ENCODE measurements at regions not wholly inside any gene's neighbourhood (a gene's known extent, or its start where the extent isn't known, plus 50 kb on each side); places are given as distances from the start of the nearest gene placed in this dataset.
"Not testable (repeated sequence)": the region's sequence is repeated elsewhere in the genome, so short reads cannot be mapped to it uniquely, and the experiment has no call there.

DNA sequence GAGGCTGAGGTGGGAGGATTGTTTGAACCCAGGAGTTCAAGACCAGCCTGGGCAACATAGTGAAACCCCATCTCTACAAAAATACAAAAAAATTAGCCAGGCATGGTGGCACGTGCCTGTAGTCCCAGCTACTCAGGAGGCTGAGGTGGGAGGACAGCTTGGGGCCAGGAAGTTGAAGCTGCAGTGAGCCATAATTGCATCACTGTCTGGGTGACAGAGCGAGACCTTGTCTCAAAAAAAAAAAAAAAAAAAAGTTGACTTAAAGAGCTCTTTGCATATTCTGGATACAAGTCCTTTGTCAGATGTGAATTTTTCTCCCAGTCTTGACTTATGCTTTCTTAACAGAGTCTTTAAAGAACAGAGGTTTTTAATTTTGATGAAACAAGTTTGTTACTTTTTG is 79.9 kb upstream of the RPH3AL start:
- TF ChIP-seq POLR2A (IDR thresholded peaks at IDR 0.05; ENCODE audit: extremely low read depth, insufficient read length): not testable (repeated sequence)
- TF ChIP-seq, protein P1, sequence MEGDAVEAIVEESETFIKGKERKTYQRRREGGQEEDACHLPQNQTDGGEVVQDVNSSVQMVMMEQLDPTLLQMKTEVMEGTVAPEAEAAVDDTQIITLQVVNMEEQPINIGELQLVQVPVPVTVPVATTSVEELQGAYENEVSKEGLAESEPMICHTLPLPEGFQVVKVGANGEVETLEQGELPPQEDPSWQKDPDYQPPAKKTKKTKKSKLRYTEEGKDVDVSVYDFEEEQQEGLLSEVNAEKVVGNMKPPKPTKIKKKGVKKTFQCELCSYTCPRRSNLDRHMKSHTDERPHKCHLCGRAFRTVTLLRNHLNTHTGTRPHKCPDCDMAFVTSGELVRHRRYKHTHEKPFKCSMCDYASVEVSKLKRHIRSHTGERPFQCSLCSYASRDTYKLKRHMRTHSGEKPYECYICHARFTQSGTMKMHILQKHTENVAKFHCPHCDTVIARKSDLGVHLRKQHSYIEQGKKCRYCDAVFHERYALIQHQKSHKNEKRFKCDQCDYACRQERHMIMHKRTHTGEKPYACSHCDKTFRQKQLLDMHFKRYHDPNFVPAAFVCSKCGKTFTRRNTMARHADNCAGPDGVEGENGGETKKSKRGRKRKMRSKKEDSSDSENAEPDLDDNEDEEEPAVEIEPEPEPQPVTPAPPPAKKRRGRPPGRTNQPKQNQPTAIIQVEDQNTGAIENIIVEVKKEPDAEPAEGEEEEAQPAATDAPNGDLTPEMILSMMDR (IDR thresholded peaks at IDR 0.05; ENCODE audit: low read depth, low read length): not testable (repeated sequence)
